HepG2 (cell line): ENCODE measurements at regions not wholly inside any gene's neighbourhood (a gene's known extent, or its start where the extent isn't known, plus 50 kb on each side); places are given as distances from the start of the nearest gene placed in this dataset.

ENCODE experiments used
- ATAC-seq: fragments of 200-7000 bp; cut with Tn5 transposase; 3 replicates; pipeline ENCODE4 v1.9.1; 2020; ENCODE audit warnings: mild to moderate bottlenecking, moderate library complexity
- BruUV-seq: library from RNA; stranded (reverse); fragments of 400-500 nt; replicated peaks from 2 replicates; lab custom pipeline; 2021; lab: Mats Ljungman, UMichigan
- CTCF ChIA-PET: fragments of 300-600 bp; formaldehyde crosslinking; extraction: SDS; loops from one replicate; lab custom pipeline; 2021; ENCODE audit warnings: low total read pairs, inconsistent platforms, low intra/inter-chr PET ratio; lab: Yijun Ruan, JAX
- POLR2A ChIA-PET: fragments of 350-600 bp; sonication (Branson Sonifier 250); formaldehyde crosslinking; loops from one replicate; lab custom pipeline; 2020; ENCODE audit warnings: antibody characterized with exemption, inconsistent platforms; lab: Yijun Ruan, JAX
- DNase-seq: peaks from one replicate; pipeline ENCODE4 v3.0.0-alpha.2; 2015; ENCODE audit warnings: low spot score
- FAIRE-seq: peaks from 3 replicates; lab custom pipeline; 2011; peaks lifted over from hg19 to GRCh38; lab: Jason Lieb, UNC
- H2AFZ ChIP-seq: one replicate; pipeline ENCODE4 v1.6.1; 2011; ENCODE audit warnings: low read length, inconsistent platforms
- H3K27ac ChIP-seq: fragments of 300-600 bp; 3 replicates; pipeline ENCODE4 v1.8.0; 2011; ENCODE audit warnings: mixed run types, mild to moderate bottlenecking, mixed read lengths, low read length, inconsistent platforms; ENCODE audit not compliant: insufficient read depth; ENCODE audit errors: extremely low read length
- H3K27me3 ChIP-seq, 2 experiments: fragments of 200-600 bp in 1 of 2; 2 replicates in 1 of 2; 3 replicates in 1 of 2; pipeline versions ENCODE4 v1.6.0 to v1.8.0; 2011; ENCODE audit warnings: low read length in 2 of 2, mild to moderate bottlenecking in 2 of 2, moderate library complexity in 2 of 2, inconsistent platforms in 1 of 2; ENCODE audit not compliant: insufficient read depth in 2 of 2, control insufficient read depth in 1 of 2
- H3K36me3 ChIP-seq, 2 experiments: fragments of 200-600 bp in 1 of 2; replicated peaks in 1 of 2; 2 replicates in 1 of 2; 3 replicates in 1 of 2; pipeline versions ENCODE4 v1.5.1 to v1.8.0; 2011; ENCODE audit warnings: low read length in 2 of 2, inconsistent platforms in 1 of 2; ENCODE audit not compliant: insufficient read depth in 2 of 2, control insufficient read depth in 1 of 2
- H3K4me1 ChIP-seq: 2 replicates; pipeline ENCODE4 v1.5.1; 2012; ENCODE audit warnings: low read length, inconsistent platforms; ENCODE audit not compliant: insufficient read depth
- H3K4me2 ChIP-seq: 2 replicates; pipeline ENCODE4 v1.6.0; 2011; ENCODE audit warnings: low read depth, low read length, inconsistent platforms
- H3K4me3 ChIP-seq, 3 experiments: fragments of 200-600 bp in 1 of 3; sonication (generic), shearing (Covaris generic) in 1 of 3; replicated peaks in 1 of 3; 2 replicates each; pipeline ENCODE4 v1.5.1; 2011 to 2016; ENCODE audit warnings: low read length in 3 of 3, inconsistent platforms in 2 of 3, low read depth in 2 of 3, mild to moderate bottlenecking in 2 of 3, control low read depth in 1 of 3, mixed read lengths in 1 of 3; ENCODE audit not compliant: insufficient read depth in 1 of 3
- H3K79me2 ChIP-seq: one replicate; pipeline ENCODE4 v1.6.1; 2011; ENCODE audit warnings: low read length, inconsistent platforms; ENCODE audit not compliant: insufficient read depth
- H3K9ac ChIP-seq: 2 replicates; pipeline ENCODE4 v1.6.0; 2011; ENCODE audit warnings: mild to moderate bottlenecking, low read depth, low read length, inconsistent platforms; ENCODE audit not compliant: insufficient read depth
- H3K9me3 ChIP-seq: 2 replicates; pipeline ENCODE4 v1.5.1; 2012; ENCODE audit warnings: mild to moderate bottlenecking, low read length
- H4K20me1 ChIP-seq: 2 replicates; pipeline ENCODE4 v1.6.0; 2011; ENCODE audit warnings: inconsistent platforms, mild to moderate bottlenecking, low read length, moderate library complexity; ENCODE audit not compliant: insufficient read depth
- MTA1 ChIP-seq: sonication (generic); formaldehyde crosslinking; IDR thresholded peaks from 2 replicates; pipeline ENCODE4 v1.4.0; 2020; ENCODE audit warnings: missing genetic modification reagents, mild to moderate bottlenecking, borderline replicate concordance
- RAD21 ChIP-seq: fragments of 450-650 bp; formaldehyde crosslinking; IDR thresholded peaks from 2 replicates; pipeline ENCODE4 v1.5.0; 2020; ENCODE audit warnings: mild to moderate bottlenecking
- RBFOX2 ChIP-seq: fragments of 200-400 bp; formaldehyde crosslinking; IDR thresholded peaks from 2 replicates; pipeline ENCODE4 v1.6.1; 2017; ENCODE audit warnings: low read depth, mild to moderate bottlenecking, low read length
- SIX1 ChIP-seq: sonication (generic); formaldehyde crosslinking; IDR thresholded peaks from 2 replicates; pipeline ENCODE4 v1.4.0; 2020; ENCODE audit warnings: missing genetic modification reagents, borderline replicate concordance
- ZNF597 ChIP-seq: sonication (generic); formaldehyde crosslinking; IDR thresholded peaks from 2 replicates; pipeline ENCODE4 v1.5.0; 2020; ENCODE audit warnings: missing genetic modification reagents
- ZNF616 ChIP-seq: sonication (generic); formaldehyde crosslinking; IDR thresholded peaks from 2 replicates; pipeline ENCODE4 v1.5.0; 2020; ENCODE audit warnings: low read depth, mild to moderate bottlenecking, missing genetic modification reagents
- ZNF703 ChIP-seq: sonication (generic); formaldehyde crosslinking; IDR thresholded peaks from 2 replicates; pipeline ENCODE4 v1.5.1; 2020; ENCODE audit warnings: missing genetic modification reagents, mild to moderate bottlenecking, moderate library complexity, borderline replicate concordance
- ZNF746 ChIP-seq: sonication (generic); formaldehyde crosslinking; IDR thresholded peaks from 2 replicates; pipeline ENCODE4 v1.8.0; 2022; ENCODE audit warnings: mild to moderate bottlenecking, missing genetic modification reagents
- ZNF780A ChIP-seq: sonication (generic); formaldehyde crosslinking; IDR thresholded peaks from 2 replicates; pipeline ENCODE4 v1.8.0; 2022; ENCODE audit warnings: mild to moderate bottlenecking, missing genetic modification reagents, moderate library complexity
- WGBS: methylation state at CpG from one replicate; pipeline ENCODE4 v1.1.6; 2017; ENCODE audit warnings: low lambda C conversion rate; 5-methylcytosine and 5-hydroxymethylcytosine counted together
- in situ Hi-C: cut with HindIII; loops from 2 replicates; pipeline ENCODE4 v1.10.0; 2017; ENCODE audit warnings: low pct_unique_long_range_greater_than_20kb; ENCODE audit not compliant: extremely low pct_ligation_motif_present
- intact Hi-C: fragments of 100-400 bp; cut with micrococcal nuclease; formaldehyde crosslinking; loops from one replicate; pipeline ENCODE4 v1.10.0; 2022; ENCODE audit not compliant: unreplicated experiment
- TF ChIP-seq, protein P1 (sequence below): IDR thresholded peaks from 2 replicates; pipeline ENCODE4 v1.6.1; 2016; ENCODE audit warnings: low read depth, borderline replicate concordance

- no TSS peak for BruUV-seq
- intact Hi-C loops: no loop called here
- peaks cover 12% of the 10 kb centered on the region for H3K9me3 ChIP-seq
- H3K79me2 ChIP-seq: no peaks in the 10 kb centered on the region
- no peak overlapping the region for H2AFZ ChIP-seq
- H4K20me1 ChIP-seq: no peaks in the 10 kb centered on the region
- no peaks in the 10 kb centered on the region for H3K27me3 ChIP-seq
- H3K4me1 ChIP-seq: no peaks in the 10 kb centered on the region
- 35% methylated on average over 4 of the region's 4 CpGs for WGBS
- CTCF ChIA-PET: no interaction called here
- H3K4me2 ChIP-seq: no peak overlapping the region
- no peak for FAIRE-seq
- no peak overlapping the region for H3K4me3 ChIP-seq
- POLR2A ChIA-PET: no interaction called here
- no peak overlapping the region for H3K27ac ChIP-seq
- H3K9ac ChIP-seq: no peak overlapping the region
- in situ Hi-C loops: no loop called here
- no peak for ATAC-seq
- no peak for DNase-seq
- no peaks in the 10 kb centered on the region for H3K36me3 ChIP-seq
- no peak for TF ChIP-seq ZNF746
- TF ChIP-seq ZNF780A (CRISPR knock-in tag): no peak
- TF ChIP-seq RBFOX2: no peak
- no peak for TF ChIP-seq SIX1 (CRISPR knock-in tag)
- TF ChIP-seq RAD21 (CRISPR knock-in tag): no peak
- no peak for TF ChIP-seq ZNF703 (CRISPR knock-in tag)
- no peak for TF ChIP-seq MTA1 (CRISPR knock-in tag)
- no peak for TF ChIP-seq ZNF597
- no peak for TF ChIP-seq ZNF616 (CRISPR knock-in tag)
- TF ChIP-seq, protein P1, sequence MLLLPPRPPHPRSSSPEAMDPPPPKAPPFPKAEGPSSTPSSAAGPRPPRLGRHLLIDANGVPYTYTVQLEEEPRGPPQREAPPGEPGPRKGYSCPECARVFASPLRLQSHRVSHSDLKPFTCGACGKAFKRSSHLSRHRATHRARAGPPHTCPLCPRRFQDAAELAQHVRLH (CRISPR knock-in tag): no peak
Measured at GRCh38 chr18:2197946-2198345, 373.4 kb downstream of the METTL4 start.
